CD8-positive, alpha-beta memory T cell (primary cell): ENCODE measurements at regions not wholly inside any gene's neighbourhood (a gene's known extent, or its start where the extent isn't known, plus 50 kb on each side); places are given as distances from the start of the nearest gene placed in this dataset.

Source experiments
- CTCF ChIA-PET: fragments of 350-600 bp; sonication (Branson Sonifier 250); formaldehyde crosslinking; loops from one replicate; lab custom pipeline; 2021; ENCODE audit warnings: antibody characterized with exemption; lab: Charles Lee
- POLR2A ChIA-PET: fragments of 350-600 bp; sonication (Branson Sonifier 250); formaldehyde crosslinking; loops from one replicate; lab custom pipeline; 2021; ENCODE audit warnings: antibody characterized with exemption; lab: Charles Lee
- DNase-seq, 5 donors: peaks; one replicate each; pipeline versions ENCODE4 v3.0.0 to v3.0.0-alpha.2; 2020 to 2022; ENCODE audit warnings: mixed read lengths in 1 of 5
- H3K27ac ChIP-seq: one replicate; pipeline ENCODE4 v1.7.0; 2013; ENCODE audit warnings: low read depth, mild to moderate bottlenecking, low read length, moderate library complexity
- H3K27me3 ChIP-seq: 2 replicates; pipeline ENCODE4 v1.7.0; 2013; ENCODE audit warnings: low read length, mild to moderate bottlenecking; ENCODE audit not compliant: insufficient read depth, poor library complexity, severe bottlenecking
- H3K36me3 ChIP-seq: 2 replicates; pipeline ENCODE4 v1.7.0; 2013; ENCODE audit warnings: mild to moderate bottlenecking, low read length, moderate library complexity; ENCODE audit not compliant: insufficient read depth
- H3K4me1 ChIP-seq: 2 replicates; pipeline ENCODE4 v1.7.0; 2013; ENCODE audit warnings: mild to moderate bottlenecking, low read length, moderate library complexity; ENCODE audit not compliant: insufficient read depth
- H3K4me3 ChIP-seq: 2 replicates; pipeline ENCODE4 v1.7.0; 2013; ENCODE audit warnings: mild to moderate bottlenecking, low read length
- H3K9me3 ChIP-seq: 2 replicates; pipeline ENCODE4 v1.7.0; 2013; ENCODE audit warnings: mild to moderate bottlenecking, low read length
- H3K27ac Mint-ChIP-seq, 8 donors: one replicate each; pipeline ENCODE4 v1.8.0; 2020 to 2021; ENCODE audit warnings: mixed read lengths in 8 of 8, mild to moderate bottlenecking in 6 of 8, inconsistent platforms in 3 of 8, moderate library complexity in 3 of 8
- H3K27me3 Mint-ChIP-seq, 2 donors: one replicate each; pipeline ENCODE4 v1.8.0; 2020 to 2021; ENCODE audit warnings: mixed read lengths in 2 of 2, mild to moderate bottlenecking in 1 of 2, moderate library complexity in 1 of 2
- H3K36me3 Mint-ChIP-seq, 3 donors: one replicate each; pipeline ENCODE4 v1.8.0; 2020 to 2021; ENCODE audit warnings: mixed read lengths in 3 of 3, inconsistent platforms in 1 of 3, mild to moderate bottlenecking in 1 of 3
- H3K4me1 Mint-ChIP-seq, 3 donors: one replicate each; pipeline ENCODE4 v1.8.0; 2020 to 2021; ENCODE audit warnings: mixed read lengths in 3 of 3, inconsistent platforms in 1 of 3, mild to moderate bottlenecking in 1 of 3
- H3K4me3 Mint-ChIP-seq, 7 donors: one replicate each; pipeline ENCODE4 v1.8.0; 2020 to 2021; ENCODE audit warnings: mixed read lengths in 7 of 7, mild to moderate bottlenecking in 6 of 7, moderate library complexity in 4 of 7, inconsistent platforms in 2 of 7
- H3K9me3 Mint-ChIP-seq, 5 donors: one replicate each; pipeline ENCODE4 v1.8.0; 2020 to 2022; ENCODE audit warnings: mixed read lengths in 5 of 5, mild to moderate bottlenecking in 3 of 5, moderate library complexity in 2 of 5, inconsistent platforms in 1 of 5

DNA sequence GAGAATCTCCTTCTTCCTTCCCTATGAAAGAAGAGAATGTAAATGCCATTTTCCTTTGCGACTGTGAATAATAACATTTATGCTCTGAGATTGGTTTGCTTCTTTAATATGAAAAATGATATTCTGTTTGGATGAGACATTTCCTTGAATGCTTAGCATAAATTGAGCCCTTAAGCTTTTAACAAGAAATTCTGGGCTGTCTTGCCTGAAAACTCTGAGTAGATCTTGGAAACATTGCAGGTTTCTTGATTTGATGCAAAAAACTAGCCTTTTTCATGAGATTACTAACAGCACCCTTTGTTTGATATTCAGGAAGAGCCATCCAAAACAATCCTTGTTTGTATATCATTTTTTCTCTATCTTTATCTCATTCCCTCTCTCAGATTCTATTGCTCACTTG lies 272.5 kb downstream of the TMEM38B start:
- Mint-ChIP-seq H3K27ac (no peak overlapping the region), H3K27me3 (no peaks in the 10 kb centered on the region), H3K4me1 (no peaks in the 10 kb centered on the region), H3K36me3 (no peaks in the 10 kb centered on the region), H3K9me3 (peaks cover 0 to 5% (median 2%) of the 10 kb centered on the region in 5 donors), H3K4me3 (no peak overlapping the region)
- Histone ChIP-seq H3K9me3 (no peaks in the 10 kb centered on the region), H3K4me1 (no peaks in the 10 kb centered on the region), H3K36me3 (no peaks in the 10 kb centered on the region), H3K27ac (no peak overlapping the region), H3K4me3 (no peak overlapping the region), H3K27me3 (no peaks in the 10 kb centered on the region)
- ChIA-PET POLR2A (no interaction called here), CTCF (no interaction called here)
- no peak for DNase-seq

DNA sequence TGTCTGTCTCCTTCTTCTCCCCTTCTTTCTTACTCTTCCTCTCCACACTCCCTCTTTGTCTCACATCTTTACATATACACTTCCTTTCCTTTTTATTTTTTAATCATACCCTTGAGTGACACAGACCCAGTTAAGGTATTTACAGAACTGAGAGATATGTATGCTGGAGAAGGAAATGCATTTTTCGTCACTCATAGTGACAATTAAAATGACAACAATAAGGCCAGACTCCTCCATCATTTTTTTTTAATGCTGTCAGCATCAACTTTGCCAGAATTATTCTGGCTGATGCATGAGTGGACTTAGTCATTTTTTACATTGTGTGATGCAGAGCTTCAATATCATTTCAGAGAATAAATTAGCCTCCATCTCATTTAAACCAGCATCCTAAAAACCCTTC lies 272.9 kb downstream of the TMEM38B start:
- Histone ChIP-seq H3K27me3 (no peaks in the 10 kb centered on the region), H3K4me1 (no peaks in the 10 kb centered on the region), H3K4me3 (no peak overlapping the region), H3K27ac (no peak overlapping the region), H3K9me3 (no peaks in the 10 kb centered on the region), H3K36me3 (no peaks in the 10 kb centered on the region)
- no peak overlapping the region for H3K4me3 Mint-ChIP-seq
- no peaks in the 10 kb centered on the region for H3K27me3 Mint-ChIP-seq
- H3K36me3 Mint-ChIP-seq, result no peaks in the 10 kb centered on the region
- no peak overlapping the region for H3K27ac Mint-ChIP-seq
- no peak for DNase-seq
- ChIA-PET CTCF (no interaction called here), POLR2A (no interaction called here)
- no peaks in the 10 kb centered on the region for H3K4me1 Mint-ChIP-seq
- peaks cover 0 to 5% (median 2%) of the 10 kb centered on the region in 5 donors for H3K9me3 Mint-ChIP-seq

DNA sequence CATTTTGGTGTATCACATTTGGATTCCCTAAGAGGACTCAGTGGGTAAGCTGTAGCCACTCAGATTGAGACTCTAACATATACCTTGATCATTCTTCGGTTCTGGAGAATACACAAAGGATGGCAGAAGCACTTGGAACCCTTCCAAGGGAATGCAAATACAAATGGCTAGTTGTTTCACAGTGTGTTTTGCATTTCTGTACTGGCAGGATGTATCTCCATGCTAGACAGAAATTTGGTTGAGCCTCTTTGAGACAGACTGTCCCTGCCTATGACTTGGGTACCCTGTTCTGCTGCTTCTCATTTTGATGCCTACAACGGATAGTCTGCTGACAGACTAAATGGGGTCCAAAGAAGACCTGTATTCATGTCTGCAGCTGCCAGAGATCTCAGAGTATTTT lies 273.5 kb downstream of the TMEM38B start:
- no peak overlapping the region for H3K27ac ChIP-seq
- no peaks in the 10 kb centered on the region for H3K9me3 ChIP-seq
- Mint-ChIP-seq H3K4me3 (no peak overlapping the region), H3K4me1 (no peaks in the 10 kb centered on the region), H3K27ac (no peak overlapping the region), H3K36me3 (no peaks in the 10 kb centered on the region), H3K27me3 (no peaks in the 10 kb centered on the region), H3K9me3 (peaks cover 0 to 5% (median 0%) of the 10 kb centered on the region in 5 donors)
- POLR2A ChIA-PET, result no interaction called here
- no peaks in the 10 kb centered on the region for H3K27me3 ChIP-seq
- CTCF ChIA-PET, result no interaction called here
- H3K36me3 ChIP-seq, result no peaks in the 10 kb centered on the region
- DNase-seq, result no peak
- no peak overlapping the region for H3K4me3 ChIP-seq
- H3K4me1 ChIP-seq, result no peaks in the 10 kb centered on the region

DNA sequence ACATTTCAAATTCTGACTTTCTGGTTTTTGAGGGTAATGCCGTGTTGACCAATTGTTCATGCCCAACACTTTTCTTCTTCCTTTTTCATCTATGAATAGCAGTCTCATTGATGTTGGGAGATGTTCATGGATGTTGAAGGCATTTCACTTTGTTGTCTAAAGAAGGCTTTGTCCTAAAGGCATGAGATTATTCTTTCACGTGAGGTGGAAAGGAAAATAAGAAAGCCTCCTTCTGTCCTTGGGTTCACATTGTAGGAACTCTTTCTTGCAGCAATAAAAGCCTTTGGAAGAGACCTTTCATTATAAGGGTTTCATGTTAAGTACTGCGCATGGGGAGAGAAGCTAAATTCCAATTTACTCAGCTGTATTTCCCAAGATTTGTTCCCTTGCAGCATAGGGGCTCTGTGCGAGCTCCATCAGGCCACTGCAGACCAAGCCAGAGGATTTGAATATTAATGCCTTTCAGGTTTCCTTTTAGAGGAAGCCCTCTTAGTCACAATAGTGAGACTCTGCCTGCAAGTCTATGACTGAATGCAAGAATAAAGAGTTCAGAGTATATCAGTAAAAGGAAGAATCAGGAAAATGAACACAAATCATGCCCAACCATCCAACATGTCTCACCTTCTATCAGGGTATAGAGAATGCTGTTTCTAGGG lies 274.6 kb downstream of the TMEM38B start:
- H3K4me3 Mint-ChIP-seq, result no peak overlapping the region
- no peak for DNase-seq
- Histone ChIP-seq H3K27me3 (no peaks in the 10 kb centered on the region), H3K4me1 (no peaks in the 10 kb centered on the region), H3K27ac (no peak overlapping the region), H3K36me3 (no peaks in the 10 kb centered on the region), H3K9me3 (no peaks in the 10 kb centered on the region), H3K4me3 (no peak overlapping the region)
- CTCF ChIA-PET, result no interaction called here
- POLR2A ChIA-PET, result no interaction called here
- no peaks in the 10 kb centered on the region for H3K27me3 Mint-ChIP-seq
- peaks cover 0 to 5% (median 0%) of the 10 kb centered on the region in 5 donors for H3K9me3 Mint-ChIP-seq
- no peaks in the 10 kb centered on the region for H3K4me1 Mint-ChIP-seq
- H3K27ac Mint-ChIP-seq, result no peak overlapping the region
- no peaks in the 10 kb centered on the region for H3K36me3 Mint-ChIP-seq

DNA sequence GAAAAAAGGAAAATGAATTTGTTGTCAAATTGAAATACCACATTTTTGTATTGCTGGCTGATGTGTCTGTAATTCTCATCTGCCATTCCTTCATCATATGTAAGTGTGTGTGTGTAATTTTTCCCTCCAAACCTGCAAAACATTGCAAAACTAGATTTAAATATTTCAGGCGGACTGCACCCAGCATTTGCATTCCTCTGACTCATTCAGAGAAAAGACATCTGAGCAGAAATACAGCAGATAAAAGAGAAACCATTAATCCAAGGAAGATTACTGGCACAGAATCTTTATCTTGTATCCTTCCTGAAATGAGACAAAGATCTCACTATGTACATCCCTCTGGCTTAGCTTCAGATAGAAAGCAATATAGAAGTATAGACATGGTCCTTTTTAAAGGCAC lies 275.3 kb downstream of the TMEM38B start:
- Mint-ChIP-seq H3K27ac (no peak overlapping the region), H3K4me3 (no peak overlapping the region), H3K4me1 (no peaks in the 10 kb centered on the region), H3K9me3 (peaks cover 0 to 5% (median 0%) of the 10 kb centered on the region in 5 donors), H3K27me3 (no peaks in the 10 kb centered on the region), H3K36me3 (no peaks in the 10 kb centered on the region)
- Histone ChIP-seq H3K27ac (no peak overlapping the region), H3K4me3 (no peak overlapping the region), H3K36me3 (no peaks in the 10 kb centered on the region), H3K9me3 (no peaks in the 10 kb centered on the region), H3K4me1 (no peaks in the 10 kb centered on the region), H3K27me3 (no peaks in the 10 kb centered on the region)
- no peak for DNase-seq
- ChIA-PET POLR2A (no interaction called here), CTCF (no interaction called here)

DNA sequence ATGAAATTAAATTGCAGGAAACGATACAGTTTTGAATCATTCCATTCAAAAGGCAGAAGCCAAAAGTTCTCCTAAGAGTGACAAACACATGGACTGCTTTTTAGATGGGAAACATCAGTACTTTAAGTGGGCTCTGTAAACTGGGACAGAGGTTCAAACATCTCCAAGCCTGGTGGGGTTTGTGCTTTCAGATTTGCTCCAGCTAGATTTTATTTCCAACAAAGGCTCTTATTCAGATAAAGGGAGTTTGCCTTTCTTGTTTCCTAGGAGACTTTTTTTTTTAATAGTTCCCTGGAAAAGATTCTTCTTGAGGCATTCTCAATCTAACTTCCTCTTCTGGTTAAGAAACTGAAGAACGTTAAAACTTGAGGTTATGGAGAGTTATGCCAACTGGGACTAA lies 277.6 kb downstream of the TMEM38B start:
- Mint-ChIP-seq H3K27ac (no peak overlapping the region), H3K9me3 (peaks cover 0 to 2% (median 0%) of the 10 kb centered on the region in 5 donors), H3K27me3 (no peaks in the 10 kb centered on the region), H3K4me1 (no peaks in the 10 kb centered on the region), H3K4me3 (no peak overlapping the region), H3K36me3 (no peaks in the 10 kb centered on the region)
- CTCF ChIA-PET, result no interaction called here
- H3K27me3 ChIP-seq, result no peaks in the 10 kb centered on the region
- no peak overlapping the region for H3K4me3 ChIP-seq
- no peaks in the 10 kb centered on the region for H3K36me3 ChIP-seq
- POLR2A ChIA-PET, result no interaction called here
- H3K4me1 ChIP-seq, result no peaks in the 10 kb centered on the region
- no peak overlapping the region for H3K27ac ChIP-seq
- no peak for DNase-seq
- H3K9me3 ChIP-seq, result no peaks in the 10 kb centered on the region

DNA sequence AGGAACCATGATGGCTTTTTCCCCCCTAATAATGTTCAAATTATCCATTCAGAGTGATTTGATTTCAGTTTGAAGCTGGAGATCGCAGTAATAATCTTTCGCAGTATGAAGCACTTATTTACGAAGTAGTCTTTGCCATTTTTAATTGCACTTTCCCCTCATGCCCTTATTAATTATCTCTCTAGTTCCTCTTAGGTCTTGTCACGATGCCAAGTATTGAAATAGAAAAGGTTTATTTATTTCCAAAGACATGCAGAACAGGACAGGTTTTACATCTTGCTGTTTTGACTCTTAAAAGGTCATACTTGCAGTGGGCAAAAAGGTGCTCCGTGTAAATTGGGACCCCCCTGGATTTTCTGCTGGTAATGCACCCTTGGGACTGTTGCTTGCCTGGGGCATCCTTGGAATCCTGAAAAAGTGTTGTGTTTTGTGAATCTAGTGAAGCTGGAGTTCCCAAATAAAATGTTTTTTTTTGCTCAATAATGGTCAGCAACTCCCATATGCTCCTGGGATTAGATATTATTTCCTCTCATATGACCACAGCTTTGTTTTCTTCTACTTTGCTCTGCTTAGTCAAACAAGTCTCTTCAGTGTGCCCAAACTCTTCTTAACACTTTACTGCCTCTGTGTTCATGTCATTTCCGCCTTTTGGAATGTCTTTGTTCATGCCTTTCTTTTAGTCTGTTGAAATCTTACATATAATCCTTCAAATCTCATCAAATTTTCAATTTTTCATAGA lies 278.3 kb downstream of the TMEM38B start:
- Histone ChIP-seq H3K4me1 (no peaks in the 10 kb centered on the region), H3K36me3 (no peaks in the 10 kb centered on the region), H3K4me3 (no peak overlapping the region), H3K27ac (no peak overlapping the region), H3K27me3 (no peaks in the 10 kb centered on the region), H3K9me3 (no peaks in the 10 kb centered on the region)
- DNase-seq, result no peak
- H3K4me1 Mint-ChIP-seq, result no peaks in the 10 kb centered on the region
- ChIA-PET CTCF (no interaction called here), POLR2A (no interaction called here)
- no peaks in the 10 kb centered on the region for H3K27me3 Mint-ChIP-seq
- H3K27ac Mint-ChIP-seq, result no peak overlapping the region
- H3K36me3 Mint-ChIP-seq, result no peaks in the 10 kb centered on the region
- no peak overlapping the region for H3K4me3 Mint-ChIP-seq
- peaks cover 0 to 1% (median 0%) of the 10 kb centered on the region in 5 donors for H3K9me3 Mint-ChIP-seq

DNA sequence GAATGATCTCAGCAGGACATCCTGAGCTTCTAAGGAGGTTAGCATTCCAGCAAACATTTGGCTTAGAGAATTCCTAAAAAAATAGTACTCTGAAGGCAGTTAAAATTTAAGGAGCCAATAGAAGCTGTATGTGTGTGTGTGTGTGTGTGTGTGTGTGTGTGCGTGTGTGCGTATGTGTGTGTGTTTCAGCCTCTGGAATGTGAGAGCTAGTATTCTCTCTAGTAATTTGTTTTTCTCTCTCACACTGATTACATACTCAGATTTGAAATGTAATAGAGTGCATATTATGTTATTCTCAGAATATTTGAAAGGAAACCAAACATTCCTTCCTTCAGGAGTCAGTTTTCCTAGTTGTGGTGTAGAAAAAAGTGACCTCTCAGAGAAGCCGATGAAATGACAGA lies 279.6 kb downstream of the TMEM38B start:
- Mint-ChIP-seq H3K27ac (no peak overlapping the region), H3K27me3 (no peaks in the 10 kb centered on the region), H3K36me3 (no peaks in the 10 kb centered on the region), H3K4me3 (no peak overlapping the region), H3K4me1 (no peaks in the 10 kb centered on the region), H3K9me3 (peaks cover 0 to 4% (median 0%) of the 10 kb centered on the region in 5 donors)
- no peaks in the 10 kb centered on the region for H3K9me3 ChIP-seq
- ChIA-PET POLR2A (no interaction called here), CTCF (no interaction called here)
- no peaks in the 10 kb centered on the region for H3K4me1 ChIP-seq
- DNase-seq, result no peak
- no peak overlapping the region for H3K27ac ChIP-seq
- no peaks in the 10 kb centered on the region for H3K36me3 ChIP-seq
- no peak overlapping the region for H3K4me3 ChIP-seq
- no peaks in the 10 kb centered on the region for H3K27me3 ChIP-seq
